Adrenal gland (tissue), 9 donors: ENCODE measurements at regions not wholly inside any gene's neighbourhood (a gene's known extent, or its start where the extent isn't known, plus 50 kb on each side); places are given as distances from the start of the nearest gene placed in this dataset.
A peak's percentile ranks its signal among the peaks of the same experiment; 100 is the strongest.

Experiments used
- DNase-seq, 7 donors: peaks; one replicate each; pipeline ENCODE4 v3.0.0-alpha.2; 2019 to 2020
- H3K27ac ChIP-seq, 5 donors: fragments of 200-600 bp; sonication (generic) in 4 of 5; 1 replicate in 3 of 5; 2 replicates in 2 of 5; pipeline versions ENCODE4 v1.5.1 to v1.8.0; 2016 to 2020; ENCODE audit warnings: mild to moderate bottlenecking in 1 of 5
- H3K27me3 ChIP-seq: fragments of 200-600 bp; 2 replicates; pipeline ENCODE4 v1.8.0; 2021
- H3K36me3 ChIP-seq, 2 donors: fragments of 200-600 bp; replicated peaks in 1 of 2; 1 replicate in 1 of 2; 2 replicates in 1 of 2; pipeline versions ENCODE4 v1.5.1 to v1.8.0; 2018 to 2022
- H3K4me1 ChIP-seq, 2 donors: fragments of 200-600 bp; replicated peaks in 1 of 2; 1 replicate in 1 of 2; 2 replicates in 1 of 2; pipeline versions ENCODE4 v1.5.1 to v1.8.0; 2018 to 2021
- H3K4me3 ChIP-seq, 4 donors: fragments of 200-600 bp; sonication (generic) in 3 of 4; one replicate each; pipeline ENCODE4 v1.5.1; 2016 to 2018
- H3K9me3 ChIP-seq, 3 donors: fragments of 200-600 bp; sonication (generic) in 1 of 3; replicated peaks in 1 of 3; 1 replicate in 2 of 3; 2 replicates in 1 of 3; pipeline versions ENCODE4 v1.5.1 to v1.8.0; 2016 to 2021
- CTCF ChIP-seq, 6 experiments: fragments of 450-650 bp in 4 of 6; fragments of 200-600 bp in 2 of 6; sonication (generic) in 1 of 6; IDR thresholded peaks; 1 replicate in 5 of 6; 2 replicates in 1 of 6; pipeline versions ENCODE4 v1.5.1 to v1.8.0; 2016 to 2021; ENCODE audit warnings: antibody characterized with exemption in 6 of 6, mild to moderate bottlenecking in 2 of 6, moderate library complexity in 1 of 6
- POLR2A ChIP-seq, 2 donors: fragments of 450-650 bp; IDR thresholded peaks; one replicate each; pipeline ENCODE4 v1.6.1; 2017; ENCODE audit warnings: antibody characterized with exemption in 2 of 2, mild to moderate bottlenecking in 2 of 2, moderate library complexity in 1 of 2
- WGBS, 4 donors: extraction: QIAGEN DNeasy Blood & Tissue Kit in 2 of 4; methylation state at CpG; one replicate each; pipeline versions ENCODE4 v1.1.5 to v1.1.7; 2013 to 2017; 5-methylcytosine and 5-hydroxymethylcytosine counted together
- intact Hi-C, 2 donors: fragments of 100-400 bp; cut with DNase I; formaldehyde crosslinking; loops; one replicate each; pipeline versions ENCODE4 v1.14.1 to v1.15.0; 2022 to 2023
- donor health status: healthy with polysubstance abuse.
- donor health status: Bipolar disorder and iron deficiency.
- donor health status: DM: yes; HTN: yes; CAD: no.
- donor health status: DM: no; HTN: no; CAD: no.
- donor health status: DM: no; HTN: no; CAD: no.

GRCh38 chr10:9823268-9823930 lies 1194.3 kb upstream of the CELF2 start:
- no peaks in the 10 kb centered on the region for H3K27me3 ChIP-seq
- no peak for DNase-seq
- TF ChIP-seq CTCF (IDR thresholded peaks at IDR 0.05) (no peak), POLR2A (IDR thresholded peaks at IDR 0.05) (no peak)
- intact Hi-C loops = no loop called here
- no peaks in the 10 kb centered on the region for H3K9me3 ChIP-seq
- H3K36me3 ChIP-seq = no peaks in the 10 kb centered on the region
- peaks cover 0 to 5% of the 10 kb centered on the region in 2 donors for H3K4me1 ChIP-seq
- H3K4me3 ChIP-seq = no peak overlapping the region
- 43 to 67% (median 53%) methylated on average over 1 of the region's 1 CpG for WGBS, 4 donors
- H3K27ac ChIP-seq = no peak overlapping the region

GRCh38 chr10:9824631-9825071 lies 1193.0 kb upstream of the CELF2 start:
- TF ChIP-seq POLR2A (IDR thresholded peaks at IDR 0.05) = no peak
- Histone ChIP-seq H3K27ac (peak overlapping the region in 1 of 5 donors; percentile 15), H3K27me3 (no peaks in the 10 kb centered on the region), H3K9me3 (no peaks in the 10 kb centered on the region), H3K4me1 (peaks cover 0 to 5% of the 10 kb centered on the region in 2 donors), H3K36me3 (no peaks in the 10 kb centered on the region), H3K4me3 (no peak overlapping the region)
- DNase-seq = no peak
- 90 to 96% (median 92%) methylated on average over 5 of the region's 5 CpGs for WGBS, 4 donors
- intact Hi-C loops = no loop called here

GRCh38 chr10:9825491-9826018 lies 1192.1 kb upstream of the CELF2 start:
- no peak overlapping the region for H3K27ac ChIP-seq
- no peaks in the 10 kb centered on the region for H3K9me3 ChIP-seq
- peaks cover 0 to 5% of the 10 kb centered on the region in 2 donors for H3K4me1 ChIP-seq
- WGBS, 4 donors = 76 to 81% (median 79%) methylated on average over 8 of the region's 8 CpGs
- no peak overlapping the region for H3K4me3 ChIP-seq
- H3K36me3 ChIP-seq = no peaks in the 10 kb centered on the region
- peak in 6 of 7 donors; percentile 14 to 70 (median 64) for DNase-seq
- intact Hi-C loops = no loop called here
- H3K27me3 ChIP-seq = no peaks in the 10 kb centered on the region
- TF ChIP-seq POLR2A (IDR thresholded peaks at IDR 0.05) (no peak), CTCF (IDR thresholded peaks at IDR 0.05) (no peak)

GRCh38 chr10:9828110-9828509 lies 1189.6 kb upstream of the CELF2 start:
- Histone ChIP-seq H3K36me3 (no peaks in the 10 kb centered on the region), H3K27ac (no peak overlapping the region), H3K9me3 (no peaks in the 10 kb centered on the region), H3K4me1 (peaks cover 0 to 5% of the 10 kb centered on the region in 2 donors), H3K27me3 (no peaks in the 10 kb centered on the region), H3K4me3 (no peak overlapping the region)
- WGBS, 4 donors = 78 to 84% (median 80%) methylated on average over 4 of the region's 4 CpGs
- DNase-seq = no peak
- TF ChIP-seq POLR2A (IDR thresholded peaks at IDR 0.05) = no peak
- intact Hi-C loops = no loop called here

- Histone ChIP-seq H3K27ac (no peak overlapping the region), H3K27me3 (no peaks in the 10 kb centered on the region), H3K4me3 (no peak overlapping the region), H3K36me3 (no peaks in the 10 kb centered on the region), H3K4me1 (no peaks in the 10 kb centered on the region), H3K9me3 (no peaks in the 10 kb centered on the region)
- 49 to 68% (median 63%) methylated on average over 3 of the region's 3 CpGs for WGBS, 4 donors
- TF ChIP-seq CTCF (IDR thresholded peaks at IDR 0.05) (no peak), POLR2A (IDR thresholded peaks at IDR 0.05) (no peak)
- intact Hi-C loops = no loop called here
- no peak for DNase-seq
These were observed 1183.7 kb upstream of the CELF2 start for GRCh38 chr10:9833942-9834341.
